SK-N-MC (cell line): ENCODE measurements at regions not wholly inside any gene's neighbourhood (a gene's known extent, or its start where the extent isn't known, plus 50 kb on each side); places are given as distances from the start of the nearest gene placed in this dataset.
"Not testable (repeated sequence)": the region's sequence is repeated elsewhere in the genome, so short reads cannot be mapped to it uniquely, and the experiment has no call there.

Experiments used
- DNase-seq: peaks from one replicate; pipeline ENCODE4 v3.0.0-alpha.2; 2011; ENCODE audit warnings: low read depth, low spot score
- H3K27ac ChIP-seq: fragments of 200-600 bp; sonication (generic); 2 replicates; pipeline ENCODE4 v1.5.1; 2016; ENCODE audit warnings: mixed run types
- H3K36me3 ChIP-seq: fragments of 200-600 bp; sonication (generic); 2 replicates; pipeline ENCODE4 v1.6.1; 2017; ENCODE audit warnings: antibody characterized with exemption, low read length, mixed read lengths; ENCODE audit not compliant: insufficient read depth
- H3K4me3 ChIP-seq: fragments of 200-600 bp; sonication (generic); 2 replicates; pipeline ENCODE4 v1.5.1; 2016
- H3K9ac ChIP-seq: fragments of 200-600 bp; sonication (generic); 2 replicates; pipeline ENCODE4 v1.8.0; 2017; ENCODE audit warnings: mixed run types, mixed read lengths; ENCODE audit not compliant: insufficient read length
- H3K9me3 ChIP-seq: fragments of 200-600 bp; sonication (generic); 2 replicates; pipeline ENCODE4 v1.6.1; 2017; ENCODE audit warnings: low read depth, mild to moderate bottlenecking, antibody characterized with exemption, low read length, moderate library complexity, mixed read lengths
- EZH2 ChIP-seq: fragments of 200-600 bp; sonication (generic); IDR thresholded peaks from one replicate; pipeline ENCODE4 v1.6.1; 2017; ENCODE audit warnings: antibody characterized with exemption
- FOXP2 ChIP-seq: optimal IDR thresholded peaks from 2 replicates; pipeline ENCODE3; 2011; ENCODE audit warnings: mild to moderate bottlenecking, moderate library complexity; ENCODE audit not compliant: insufficient read depth; ENCODE audit errors: extremely low read length, control extremely low read depth
- POLR2AphosphoS5 ChIP-seq: IDR thresholded peaks from 2 replicates; pipeline ENCODE4 v1.6.1; 2012; ENCODE audit warnings: mild to moderate bottlenecking, low read depth, low read length, borderline replicate concordance

- H3K36me3 ChIP-seq: no peaks in the 10 kb centered on the region
- no peak overlapping the region for H3K4me3 ChIP-seq
- TF ChIP-seq POLR2AphosphoS5: no peak
- TF ChIP-seq FOXP2: no peak
- no peak for TF ChIP-seq EZH2
- no peak for DNase-seq
- no peak overlapping the region for H3K9ac ChIP-seq
- H3K27ac ChIP-seq: no peak overlapping the region
- H3K9me3 ChIP-seq: no peaks in the 10 kb centered on the region
These were observed 389.7 kb upstream of the MDFIC2 start for GRCh38 chr3:70702132-70702531.

- no peak for DNase-seq
- H3K27ac ChIP-seq: no peak overlapping the region
- no peak overlapping the region for H3K9ac ChIP-seq
- H3K9me3 ChIP-seq: no peaks in the 10 kb centered on the region
- H3K36me3 ChIP-seq: no peaks in the 10 kb centered on the region
- H3K4me3 ChIP-seq: no peak overlapping the region
- no peak for TF ChIP-seq POLR2AphosphoS5
- no peak for TF ChIP-seq FOXP2
- TF ChIP-seq EZH2: no peak
These were observed 372.3 kb upstream of the MDFIC2 start for GRCh38 chr3:70684701-70685100.

DNA sequence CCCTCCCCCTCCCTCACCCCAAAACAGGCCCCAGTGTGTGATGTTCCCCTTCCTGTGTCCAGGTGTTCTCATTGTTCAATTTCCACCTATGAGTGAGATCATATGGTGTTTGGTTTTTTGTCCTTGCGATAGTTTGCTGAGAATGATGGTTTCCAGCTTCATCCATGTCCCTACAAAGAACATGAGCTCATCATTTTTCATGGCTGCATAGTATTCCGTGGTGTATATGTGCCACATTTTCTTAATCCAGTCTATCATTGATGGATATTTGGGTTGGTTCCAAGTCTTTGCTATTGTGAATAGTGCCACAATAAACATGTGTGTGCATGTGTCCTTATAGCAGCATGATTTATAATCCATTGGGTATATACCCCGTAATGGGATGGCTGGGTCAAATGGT lies 363.4 kb upstream of the MDFIC2 start:
- H3K9ac ChIP-seq, H3K36me3 ChIP-seq, H3K27ac ChIP-seq, H3K9me3 ChIP-seq, H3K4me3 ChIP-seq, DNase-seq: not testable (repeated sequence)

DNA sequence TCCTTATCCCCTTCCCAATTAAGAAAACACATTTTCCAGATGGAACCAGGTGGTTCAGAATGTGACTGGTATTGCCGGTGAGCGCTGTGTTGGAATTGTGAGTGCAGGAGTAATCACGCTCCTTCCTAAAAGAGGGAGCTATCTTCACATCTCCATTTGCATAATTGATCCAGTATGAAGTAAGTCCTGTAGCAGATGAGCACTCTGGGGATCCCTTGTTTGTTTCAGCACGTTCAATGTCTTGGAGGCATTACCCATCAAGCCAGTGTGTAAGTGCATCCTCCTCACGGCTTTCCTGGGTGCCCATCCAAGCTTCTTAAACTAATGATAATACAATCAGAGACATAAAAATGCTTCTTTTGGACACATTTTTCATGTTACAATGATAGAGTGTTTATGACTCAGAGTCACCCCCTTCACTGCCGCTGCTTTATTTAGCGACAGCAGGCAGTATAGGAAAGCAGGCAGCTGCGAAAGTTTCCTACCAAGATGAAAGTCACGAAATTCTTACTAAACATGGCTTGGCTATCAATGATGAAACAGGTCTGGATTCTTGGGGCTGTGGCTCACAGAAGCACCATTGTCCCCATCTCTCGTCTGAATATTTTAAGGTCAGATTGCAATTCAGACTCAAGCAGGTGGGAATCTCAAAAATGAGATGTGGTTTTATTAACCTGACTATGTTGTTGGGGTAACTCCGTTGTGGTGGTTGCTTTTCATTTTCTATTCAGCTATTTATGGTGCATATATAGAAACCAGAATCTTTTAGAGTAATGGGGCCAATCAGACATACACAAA lies 346.3 kb upstream of the MDFIC2 start:
- Histone ChIP-seq H3K9ac (no peak overlapping the region), H3K36me3 (no peaks in the 10 kb centered on the region), H3K27ac (no peak overlapping the region), H3K9me3 (no peaks in the 10 kb centered on the region), H3K4me3 (no peak overlapping the region)
- no peak for DNase-seq
- no peak for TF ChIP-seq POLR2AphosphoS5
- TF ChIP-seq EZH2: no peak
- TF ChIP-seq FOXP2: no peak

DNA sequence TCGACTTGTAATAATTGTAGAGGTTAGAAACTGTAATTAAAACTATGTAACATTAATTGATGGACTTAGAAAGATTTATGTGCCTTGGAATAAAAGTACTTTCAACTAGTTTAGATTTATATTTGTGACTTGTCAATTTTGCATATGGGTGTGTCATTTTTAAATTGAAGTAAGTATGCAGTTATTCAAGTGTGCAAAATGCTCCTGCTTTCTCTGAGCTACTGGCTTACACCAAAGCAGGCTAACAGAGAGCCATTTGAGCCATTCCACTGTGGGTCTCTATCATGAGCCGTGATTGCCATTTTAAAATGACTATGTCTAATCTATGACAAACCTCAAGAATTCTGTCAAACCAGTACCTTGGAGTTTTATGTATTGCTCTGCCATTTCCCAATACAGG lies 345.0 kb upstream of the MDFIC2 start:
- no peak overlapping the region for H3K9ac ChIP-seq
- no peaks in the 10 kb centered on the region for H3K9me3 ChIP-seq
- no peak for DNase-seq
- H3K36me3 ChIP-seq: no peaks in the 10 kb centered on the region
- TF ChIP-seq FOXP2 (no peak), POLR2AphosphoS5 (no peak), EZH2 (no peak)
- H3K4me3 ChIP-seq: no peak overlapping the region
- H3K27ac ChIP-seq: no peak overlapping the region

GRCh38 chr3:70647823-70648222 lies 335.4 kb upstream of the MDFIC2 start:
- Histone ChIP-seq H3K9me3 (no peaks in the 10 kb centered on the region), H3K9ac (no peak overlapping the region), H3K27ac (no peak overlapping the region), H3K4me3 (no peak overlapping the region), H3K36me3 (no peaks in the 10 kb centered on the region)
- TF ChIP-seq POLR2AphosphoS5 (no peak), FOXP2 (no peak), EZH2 (no peak)
- DNase-seq: no peak

DNA sequence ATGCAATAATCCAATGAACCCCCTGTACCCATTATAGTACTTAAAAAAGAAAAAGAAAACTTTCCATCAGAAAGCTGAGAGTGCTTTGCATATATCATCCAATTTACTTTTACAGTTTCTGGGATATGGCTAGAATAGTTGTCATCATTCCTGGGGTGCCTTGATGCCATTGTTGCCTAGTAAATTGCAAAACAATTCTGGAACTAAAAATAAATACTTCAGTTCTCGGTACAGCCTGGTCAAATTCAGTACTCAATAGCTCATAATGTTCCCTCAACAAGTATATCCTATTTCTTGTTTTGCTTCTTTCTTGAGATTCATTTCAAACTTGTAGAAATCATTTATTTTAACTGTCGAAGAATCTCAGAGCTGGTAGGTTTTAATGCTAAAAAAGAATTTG lies 334.7 kb upstream of the MDFIC2 start:
- Histone ChIP-seq H3K9me3 (no peaks in the 10 kb centered on the region), H3K36me3 (no peaks in the 10 kb centered on the region), H3K4me3 (no peak overlapping the region), H3K9ac (no peak overlapping the region), H3K27ac (no peak overlapping the region)
- no peak for DNase-seq
- TF ChIP-seq FOXP2 (no peak), EZH2 (no peak), POLR2AphosphoS5 (no peak)

DNA sequence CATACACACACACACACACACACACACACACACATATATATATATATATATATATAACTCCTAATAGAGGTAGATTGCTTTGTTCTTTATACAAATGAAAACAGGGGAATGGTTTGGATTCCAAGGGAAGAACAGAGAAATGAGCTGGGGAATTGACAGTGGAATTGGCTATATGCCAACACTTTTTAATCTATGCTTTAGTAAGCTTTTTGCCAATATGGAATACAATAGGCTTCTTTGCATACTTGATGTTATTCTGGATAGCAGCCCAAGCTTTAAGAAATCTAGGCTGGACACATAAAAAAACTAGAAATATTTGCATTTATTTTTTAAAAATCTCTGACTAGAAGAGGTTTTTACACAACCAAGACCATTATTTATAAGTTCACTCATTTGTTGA lies 334.2 kb upstream of the MDFIC2 start:
- no peak overlapping the region for H3K27ac ChIP-seq
- no peaks in the 10 kb centered on the region for H3K9me3 ChIP-seq
- TF ChIP-seq EZH2 (no peak), POLR2AphosphoS5 (no peak), FOXP2 (no peak)
- H3K4me3 ChIP-seq: no peak overlapping the region
- no peak overlapping the region for H3K9ac ChIP-seq
- no peaks in the 10 kb centered on the region for H3K36me3 ChIP-seq
- no peak for DNase-seq

DNA sequence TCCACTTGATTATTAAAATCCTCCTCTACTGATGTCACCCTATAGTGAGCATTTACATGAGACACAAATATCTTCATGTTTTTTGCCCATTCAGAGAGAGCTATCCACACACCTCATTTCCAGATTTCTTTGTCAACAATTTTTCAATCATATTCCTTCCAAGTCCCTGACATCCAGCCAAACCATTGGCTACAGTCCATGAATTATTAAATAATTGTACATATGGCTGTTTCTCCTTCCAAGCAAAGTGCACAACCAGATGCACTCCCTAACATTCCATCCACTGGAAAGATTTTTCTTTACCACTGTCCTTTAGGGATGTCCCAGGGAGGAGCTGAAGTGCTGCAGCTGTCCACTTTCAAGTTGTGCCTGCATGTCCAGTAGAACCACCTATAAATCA lies 328.0 kb upstream of the MDFIC2 start:
- Histone ChIP-seq H3K9me3 (no peaks in the 10 kb centered on the region), H3K27ac (no peak overlapping the region), H3K4me3 (no peak overlapping the region), H3K36me3 (no peaks in the 10 kb centered on the region), H3K9ac (no peak overlapping the region)
- DNase-seq: no peak
- TF ChIP-seq FOXP2 (no peak), EZH2 (no peak), POLR2AphosphoS5 (no peak)
